Loucy (cell line): ENCODE measurements at regions not wholly inside any gene's neighbourhood (a gene's known extent, or its start where the extent isn't known, plus 50 kb on each side); places are given as distances from the start of the nearest gene placed in this dataset.

ENCODE experiments used
- CTCF ChIP-seq: fragments of 200-600 bp; sonication (generic); conservative IDR thresholded peaks from 2 replicates; pipeline ENCODE4 v1.5.1; 2014; ENCODE audit warnings: mild to moderate bottlenecking, antibody characterized with exemption, low read length
- EZH2phosphoT487 ChIP-seq: fragments of 200-600 bp; IDR thresholded peaks from 2 replicates; pipeline ENCODE4 v1.6.1; 2018; ENCODE audit warnings: antibody characterized with exemption, mild to moderate bottlenecking, moderate library complexity, borderline replicate concordance

- no peak for TF ChIP-seq CTCF
- TF ChIP-seq EZH2phosphoT487, result no peak
Observed at GRCh38 chr20:23227976-23228375, 122.6 kb upstream of the NXT1 start.
